ENCODE measurements at regions not wholly inside any gene's neighbourhood (a gene's known extent, or its start where the extent isn't known, plus 50 kb on each side); places are given as distances from the start of the nearest gene placed in this dataset.

DNA sequence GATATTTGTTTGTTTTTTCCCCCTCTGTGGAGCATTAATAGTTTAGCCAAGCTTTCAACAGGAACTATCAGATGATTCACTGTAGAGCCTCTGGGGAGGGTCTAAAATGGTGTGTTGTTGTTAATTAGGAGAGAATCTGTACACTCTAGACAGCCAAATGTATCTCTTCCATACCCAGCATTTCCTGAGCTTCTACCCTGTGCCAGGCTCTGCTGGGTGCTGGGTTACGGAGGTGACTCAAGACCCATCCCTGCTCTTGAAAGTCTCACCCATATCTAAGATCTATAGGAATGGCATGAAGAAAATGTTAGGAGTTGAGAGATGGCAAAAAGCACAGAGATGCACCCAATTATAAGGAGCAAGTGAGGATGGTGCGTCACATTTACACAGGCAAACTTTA lies 245.8 kb downstream of the C12orf75 start:
- TF ChIP-seq, protein P1, sequence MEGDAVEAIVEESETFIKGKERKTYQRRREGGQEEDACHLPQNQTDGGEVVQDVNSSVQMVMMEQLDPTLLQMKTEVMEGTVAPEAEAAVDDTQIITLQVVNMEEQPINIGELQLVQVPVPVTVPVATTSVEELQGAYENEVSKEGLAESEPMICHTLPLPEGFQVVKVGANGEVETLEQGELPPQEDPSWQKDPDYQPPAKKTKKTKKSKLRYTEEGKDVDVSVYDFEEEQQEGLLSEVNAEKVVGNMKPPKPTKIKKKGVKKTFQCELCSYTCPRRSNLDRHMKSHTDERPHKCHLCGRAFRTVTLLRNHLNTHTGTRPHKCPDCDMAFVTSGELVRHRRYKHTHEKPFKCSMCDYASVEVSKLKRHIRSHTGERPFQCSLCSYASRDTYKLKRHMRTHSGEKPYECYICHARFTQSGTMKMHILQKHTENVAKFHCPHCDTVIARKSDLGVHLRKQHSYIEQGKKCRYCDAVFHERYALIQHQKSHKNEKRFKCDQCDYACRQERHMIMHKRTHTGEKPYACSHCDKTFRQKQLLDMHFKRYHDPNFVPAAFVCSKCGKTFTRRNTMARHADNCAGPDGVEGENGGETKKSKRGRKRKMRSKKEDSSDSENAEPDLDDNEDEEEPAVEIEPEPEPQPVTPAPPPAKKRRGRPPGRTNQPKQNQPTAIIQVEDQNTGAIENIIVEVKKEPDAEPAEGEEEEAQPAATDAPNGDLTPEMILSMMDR (conservative IDR thresholded peaks at IDR 0.05): no peak
- no peak overlapping the region for H3K27ac ChIP-seq

DNA sequence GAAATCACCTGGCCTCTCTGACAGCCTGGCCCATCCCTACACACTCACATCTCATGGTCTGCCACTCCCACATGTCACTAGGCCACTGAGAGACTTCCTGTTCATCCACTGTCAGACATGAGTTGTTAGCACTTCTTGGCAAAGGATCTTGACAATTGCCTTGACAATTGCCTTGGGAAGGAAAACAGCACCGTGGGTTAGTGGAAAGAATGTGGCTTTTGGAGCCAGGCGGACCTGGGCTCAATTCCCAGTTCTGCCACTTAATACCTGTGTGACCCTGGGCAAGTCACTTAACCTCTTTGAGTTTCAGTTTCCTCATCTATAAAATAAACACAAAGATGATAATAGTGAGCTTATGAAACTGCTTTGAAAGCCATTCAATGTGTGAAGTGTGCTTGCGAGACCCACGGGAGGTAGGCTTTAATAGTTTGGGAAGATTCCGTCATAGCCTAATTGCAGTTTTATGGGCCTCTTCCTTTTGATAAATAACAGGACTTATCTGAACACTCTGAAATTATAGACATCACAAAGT lies 250.4 kb downstream of the C12orf75 start:
- TF ChIP-seq, protein P1 (conservative IDR thresholded peaks at IDR 0.05): no peak
- H3K27ac ChIP-seq: no peak overlapping the region

DNA sequence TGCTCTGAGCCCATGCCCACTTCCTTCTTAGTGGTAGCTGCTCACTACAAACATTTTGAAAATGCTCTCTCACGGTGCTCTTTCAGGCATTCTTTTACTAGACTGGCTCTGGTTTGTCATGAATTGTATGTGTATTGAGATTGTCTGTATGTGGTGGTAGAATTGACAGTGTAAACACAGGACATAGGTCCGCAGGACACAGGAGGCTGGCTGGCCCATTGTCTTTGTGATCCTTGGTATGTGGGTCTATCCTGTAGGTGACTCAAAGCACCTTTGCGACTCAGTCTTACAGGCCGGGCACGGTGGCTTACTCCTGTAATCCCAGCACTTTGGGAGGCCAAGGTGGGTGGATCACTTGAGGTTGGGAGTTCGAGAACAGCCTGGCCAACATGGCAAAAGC lies 250.9 kb downstream of the C12orf75 start:
- TF ChIP-seq, protein P1 (conservative IDR thresholded peaks at IDR 0.05): no peak
- no peak overlapping the region for H3K27ac ChIP-seq

DNA sequence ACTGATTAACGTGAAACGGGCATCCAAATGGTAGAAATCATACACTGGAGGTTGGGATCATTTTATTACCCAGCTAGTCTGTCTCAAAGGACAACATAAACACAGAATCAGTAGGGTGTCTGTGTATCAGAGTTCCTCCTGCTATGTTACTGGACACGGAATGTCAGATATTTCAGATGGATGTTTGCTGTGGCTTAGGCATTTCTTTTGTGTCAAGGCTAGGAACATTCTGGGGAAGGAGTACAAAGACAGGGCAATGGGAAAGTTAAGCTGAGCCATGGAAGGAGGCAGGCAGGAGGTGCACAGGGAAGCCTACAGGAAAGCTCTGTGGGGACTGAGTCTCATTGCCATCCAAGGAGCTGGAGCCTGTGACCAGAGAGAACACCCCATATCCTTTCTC lies 254.6 kb downstream of the C12orf75 start:
- TF ChIP-seq, protein P1 (conservative IDR thresholded peaks at IDR 0.05): no peak
- H3K27ac ChIP-seq: no peak overlapping the region

DNA sequence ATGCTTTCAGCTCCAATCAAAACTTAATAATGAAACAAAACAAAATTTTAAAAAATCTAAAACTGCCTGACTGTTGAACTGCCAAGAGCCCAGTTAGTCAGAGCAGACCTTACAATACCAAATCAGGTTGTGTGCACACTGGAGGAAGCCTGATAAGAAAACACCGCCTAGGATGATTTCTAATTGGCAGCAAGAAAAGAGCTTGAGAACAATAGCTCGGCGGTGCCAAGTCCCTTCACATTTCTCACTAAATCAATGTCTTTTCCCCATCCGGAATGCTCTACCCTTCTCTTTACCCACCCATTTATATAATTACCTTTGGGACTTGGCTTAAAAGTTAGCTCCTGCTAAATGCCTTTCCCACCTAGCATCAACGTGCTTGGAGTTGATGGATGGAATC lies 256.7 kb downstream of the C12orf75 start:
- TF ChIP-seq, protein P1 (conservative IDR thresholded peaks at IDR 0.05): no peak
- H3K27ac ChIP-seq: no peak overlapping the region

DNA sequence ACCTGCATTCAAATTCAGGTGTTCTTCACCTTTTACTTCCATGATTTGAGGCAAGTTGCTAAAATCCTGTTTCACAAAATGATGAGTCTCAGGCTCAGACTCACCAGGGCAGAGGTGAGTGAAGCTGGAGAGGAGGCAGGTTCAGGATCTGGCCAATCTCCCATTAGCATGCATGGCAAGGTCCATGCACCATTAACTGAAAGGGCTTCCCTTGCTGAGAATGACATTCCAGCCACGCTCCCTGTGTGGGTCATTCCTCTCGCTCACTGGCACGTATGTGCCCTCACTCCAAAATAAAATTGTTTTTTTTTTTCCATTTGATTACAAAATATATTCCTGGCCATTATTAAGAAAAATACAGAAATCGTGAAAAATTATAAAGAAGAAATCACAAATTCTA lies 257.6 kb downstream of the C12orf75 start:
- H3K27ac ChIP-seq: no peak overlapping the region
- TF ChIP-seq, protein P1 (conservative IDR thresholded peaks at IDR 0.05): no peak

DNA sequence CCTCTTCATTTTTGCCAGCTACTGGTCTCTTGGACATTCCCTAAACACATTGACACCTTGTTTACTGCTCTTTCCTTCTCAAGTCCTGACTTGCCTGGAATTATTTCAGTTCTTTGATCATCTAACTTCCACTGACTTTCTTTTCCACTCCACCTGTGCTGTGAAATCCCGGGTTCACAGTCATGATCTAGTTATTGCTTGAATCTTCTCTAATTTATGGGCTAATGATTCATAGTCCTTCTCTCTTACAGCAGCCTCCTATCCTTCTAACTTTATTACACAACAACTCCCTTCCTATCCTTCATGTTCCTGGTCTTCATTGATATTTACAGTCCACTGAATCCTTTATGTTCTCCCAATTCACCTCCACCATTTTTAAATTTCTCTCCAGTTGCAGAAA lies 260.1 kb downstream of the C12orf75 start:
- TF ChIP-seq, protein P1 (conservative IDR thresholded peaks at IDR 0.05): no peak
- no peak overlapping the region for H3K27ac ChIP-seq

Data from VCaP (cell line).